Transverse colon (tissue), 4 donors: ENCODE measurements at regions not wholly inside any gene's neighbourhood (a gene's known extent, or its start where the extent isn't known, plus 50 kb on each side); places are given as distances from the start of the nearest gene placed in this dataset.

ENCODE experiments used
- EP300 ChIP-seq: sonication (generic); formaldehyde crosslinking; IDR thresholded peaks from one replicate; pipeline ENCODE4 v1.6.1; 2017; ENCODE audit warnings: antibody characterized with exemption, low read depth
- POLR2A ChIP-seq: fragments of 450-650 bp; IDR thresholded peaks from one replicate; pipeline ENCODE4 v1.6.1; 2016; ENCODE audit warnings: antibody characterized with exemption, mild to moderate bottlenecking, moderate library complexity
- POLR2AphosphoS5 ChIP-seq, 3 donors: sonication (generic); formaldehyde crosslinking; IDR thresholded peaks; one replicate each; pipeline ENCODE4 v1.6.1; 2016; ENCODE audit warnings: antibody characterized with exemption in 3 of 3
- TF ChIP-seq, protein P1 (sequence below), 5 experiments: fragments of 200-600 bp in 3 of 5; fragments of 450-650 bp in 2 of 5; sonication (generic) in 3 of 5; IDR thresholded peaks; 1 replicate in 2 of 5; 2 replicates in 3 of 5; pipeline ENCODE4 v1.5.1; 2016 to 2017; ENCODE audit warnings: antibody characterized with exemption in 5 of 5, inconsistent platforms in 3 of 5, mild to moderate bottlenecking in 2 of 5, moderate library complexity in 1 of 5

DNA sequence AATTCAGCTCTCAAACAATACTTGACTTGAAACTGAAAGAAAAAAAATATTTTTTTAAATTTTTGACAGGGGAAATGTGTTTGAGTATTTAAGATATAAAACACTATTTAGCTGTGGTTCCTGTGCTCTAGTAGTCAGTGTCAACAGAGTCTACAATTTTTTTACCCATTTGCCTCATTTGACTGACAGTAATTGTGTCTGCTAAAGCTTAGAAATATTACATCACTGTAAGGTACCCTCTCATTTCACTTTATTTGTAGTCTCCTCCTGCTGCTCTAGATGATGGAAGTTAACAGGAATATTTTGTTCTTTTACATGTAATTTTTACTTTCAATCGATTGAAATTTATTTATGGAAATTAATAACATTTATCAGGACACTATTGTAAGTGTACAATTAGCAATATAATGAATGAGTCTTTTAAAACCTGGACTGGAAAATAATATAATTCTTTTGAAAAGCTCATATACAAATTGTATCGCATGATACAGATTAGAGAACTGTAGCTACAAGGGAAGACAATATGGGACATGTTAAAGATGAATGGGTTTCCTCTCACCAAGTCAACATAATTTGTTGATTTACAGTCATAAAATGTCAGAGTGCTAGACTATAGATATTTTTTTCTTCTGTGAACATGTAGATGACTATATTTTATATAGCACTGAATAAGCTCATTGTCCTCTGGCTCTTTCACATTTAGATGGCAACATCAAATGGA is 1186.5 kb upstream of the ADGRL3 start:
- TF ChIP-seq, protein P1, sequence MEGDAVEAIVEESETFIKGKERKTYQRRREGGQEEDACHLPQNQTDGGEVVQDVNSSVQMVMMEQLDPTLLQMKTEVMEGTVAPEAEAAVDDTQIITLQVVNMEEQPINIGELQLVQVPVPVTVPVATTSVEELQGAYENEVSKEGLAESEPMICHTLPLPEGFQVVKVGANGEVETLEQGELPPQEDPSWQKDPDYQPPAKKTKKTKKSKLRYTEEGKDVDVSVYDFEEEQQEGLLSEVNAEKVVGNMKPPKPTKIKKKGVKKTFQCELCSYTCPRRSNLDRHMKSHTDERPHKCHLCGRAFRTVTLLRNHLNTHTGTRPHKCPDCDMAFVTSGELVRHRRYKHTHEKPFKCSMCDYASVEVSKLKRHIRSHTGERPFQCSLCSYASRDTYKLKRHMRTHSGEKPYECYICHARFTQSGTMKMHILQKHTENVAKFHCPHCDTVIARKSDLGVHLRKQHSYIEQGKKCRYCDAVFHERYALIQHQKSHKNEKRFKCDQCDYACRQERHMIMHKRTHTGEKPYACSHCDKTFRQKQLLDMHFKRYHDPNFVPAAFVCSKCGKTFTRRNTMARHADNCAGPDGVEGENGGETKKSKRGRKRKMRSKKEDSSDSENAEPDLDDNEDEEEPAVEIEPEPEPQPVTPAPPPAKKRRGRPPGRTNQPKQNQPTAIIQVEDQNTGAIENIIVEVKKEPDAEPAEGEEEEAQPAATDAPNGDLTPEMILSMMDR (IDR thresholded peaks at IDR 0.05): no peak
- TF ChIP-seq POLR2AphosphoS5 (IDR thresholded peaks at IDR 0.05): no peak
- no peak for TF ChIP-seq EP300
- TF ChIP-seq POLR2A: no peak
